ENCODE measurements at regions not wholly inside any gene's neighbourhood (a gene's known extent, or its start where the extent isn't known, plus 50 kb on each side); places are given as distances from the start of the nearest gene placed in this dataset.

DNA sequence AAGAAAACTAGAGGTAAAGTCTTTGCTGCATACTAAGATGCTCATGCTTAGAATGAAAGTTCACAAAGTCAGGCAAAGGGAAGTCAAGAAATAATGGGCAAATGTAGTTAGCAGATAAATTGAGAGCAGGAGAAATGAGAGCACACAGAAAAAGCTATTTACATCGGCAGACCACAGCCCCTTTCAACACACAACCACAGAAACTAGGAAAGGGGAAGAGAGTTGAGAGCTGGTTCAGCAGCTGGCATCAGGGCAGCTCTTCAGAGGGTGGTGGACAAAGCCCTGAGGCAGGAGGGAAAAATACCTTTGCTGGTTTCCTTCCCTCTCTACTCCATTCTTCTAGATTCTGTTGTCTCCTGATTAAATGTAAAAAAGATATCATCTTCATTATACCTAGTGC lies 95.4 kb upstream of the ANO4 start:
- POLR2A ChIA-PET = no interaction called here
- peaks cover 0 to 4% (median 0%) of the 10 kb centered on the region in 5 experiments for H3K27me3 ChIP-seq (replicated peaks in 2 of 5; ENCODE audit: control insufficient read depth in 4 of 5, insufficient read depth in 5 of 5, low read length in 4 of 5)

DNA sequence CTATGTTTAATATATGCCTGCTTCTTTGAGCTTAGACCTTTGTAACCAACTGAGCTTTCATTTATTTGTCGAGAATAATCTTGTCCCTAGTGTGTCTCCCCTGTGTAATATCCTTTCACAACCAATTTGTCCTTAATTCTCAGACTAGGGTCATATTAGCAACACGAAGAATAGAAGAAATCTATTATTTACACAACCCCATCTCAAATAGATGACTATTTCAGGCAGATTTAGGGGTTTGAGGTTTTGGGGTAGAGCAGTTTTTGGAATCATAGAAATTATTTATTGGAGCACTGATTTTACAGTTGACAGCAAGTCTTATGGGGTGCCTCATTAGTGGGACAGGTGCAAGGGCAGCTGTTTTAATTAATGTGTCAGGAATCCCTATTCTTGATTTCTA lies 91.2 kb upstream of the ANO4 start:
- POLR2A ChIA-PET = no interaction called here
- H3K27me3 ChIP-seq (replicated peaks in 2 of 5; ENCODE audit: control insufficient read depth in 4 of 5, insufficient read depth in 5 of 5, low read length in 4 of 5) = peaks cover 0 to 6% (median 0%) of the 10 kb centered on the region in 5 experiments
- H3K9me3 ChIP-seq (ENCODE audit: control extremely low read depth in 1 of 5, control insufficient read depth in 4 of 5, insufficient read depth in 2 of 5, low read depth in 1 of 5, low read length in 4 of 5) = no peaks in the 10 kb centered on the region
- no peak overlapping the region for H3K27ac ChIP-seq (ENCODE audit: insufficient read depth in 1 of 2, low read depth in 1 of 2, low read length in 2 of 2, poor library complexity in 1 of 2, severe bottlenecking in 2 of 2)
- WGBS (ENCODE audit: insufficient coverage) = no CpG with 5 or more reads among the region's 2 CpGs
- no peak for DNase-seq
- H3K4me3 ChIP-seq (ENCODE audit: control insufficient read depth in 1 of 7, extremely low read depth in 1 of 7, insufficient read depth in 4 of 7, low read depth in 2 of 7, low read length in 6 of 7) = no peak overlapping the region
- CTCF ChIA-PET = no interaction called here
- H3K36me3 ChIP-seq (ENCODE audit: control insufficient read depth in 4 of 4, insufficient read depth in 4 of 4, low read length in 3 of 4) = no peaks in the 10 kb centered on the region
- H3K4me1 ChIP-seq (ENCODE audit: control extremely low read depth in 1 of 4, control insufficient read depth in 4 of 4, insufficient read depth in 4 of 4, low read length in 3 of 4) = no peaks in the 10 kb centered on the region

More for the DNA sequence above, 95.4 kb upstream of the ANO4 start:
- H3K9me3 ChIP-seq (ENCODE audit: control extremely low read depth in 1 of 5, control insufficient read depth in 4 of 5, insufficient read depth in 2 of 5, low read depth in 1 of 5, low read length in 4 of 5) = no peaks in the 10 kb centered on the region
- WGBS (ENCODE audit: insufficient coverage) = no CpG with 5 or more reads among the region's 1 CpG
- CTCF ChIA-PET = interaction anchor here (1.2 kb wide), 1 partner anchor 54 kb away, joined by 4 read pairs; no protein-coding TSS in a partner anchor
- peak in 2 of 3 donors; percentile 53 to 59 for DNase-seq
- H3K27ac ChIP-seq (ENCODE audit: insufficient read depth in 1 of 2, low read depth in 1 of 2, low read length in 2 of 2, poor library complexity in 1 of 2, severe bottlenecking in 2 of 2) = no peak overlapping the region
- no peaks in the 10 kb centered on the region for H3K36me3 ChIP-seq (ENCODE audit: control insufficient read depth in 4 of 4, insufficient read depth in 4 of 4, low read length in 3 of 4)
- no peaks in the 10 kb centered on the region for H3K4me1 ChIP-seq (ENCODE audit: control extremely low read depth in 1 of 4, control insufficient read depth in 4 of 4, insufficient read depth in 4 of 4, low read length in 3 of 4)
- no peak overlapping the region for H3K4me3 ChIP-seq (ENCODE audit: control insufficient read depth in 1 of 7, extremely low read depth in 1 of 7, insufficient read depth in 4 of 7, low read depth in 2 of 7, low read length in 6 of 7)

DNA sequence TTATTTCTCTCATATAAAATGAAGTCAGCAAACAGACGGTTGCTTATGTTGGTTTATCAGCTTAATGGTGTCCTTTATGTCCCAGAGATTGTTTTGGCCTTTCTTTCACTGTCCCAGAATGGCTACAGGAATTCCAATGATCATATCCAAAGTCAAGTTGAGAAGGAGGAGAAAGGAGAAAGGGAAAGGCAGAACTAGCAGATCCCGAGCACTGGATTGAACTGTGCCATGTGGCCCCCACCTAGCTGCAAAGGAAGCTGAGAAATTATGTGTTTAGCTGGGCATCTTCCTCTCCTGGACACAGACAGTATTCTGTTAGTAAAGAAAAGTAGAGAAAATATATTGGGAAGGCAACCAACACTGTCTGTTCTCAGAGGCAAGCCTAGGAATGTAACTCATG lies 90.7 kb upstream of the ANO4 start:
- Histone ChIP-seq H3K9me3 (ENCODE audit: control extremely low read depth in 1 of 5, control insufficient read depth in 4 of 5, insufficient read depth in 2 of 5, low read depth in 1 of 5, low read length in 4 of 5) (no peaks in the 10 kb centered on the region), H3K4me3 (ENCODE audit: control insufficient read depth in 1 of 7, extremely low read depth in 1 of 7, insufficient read depth in 4 of 7, low read depth in 2 of 7, low read length in 6 of 7) (no peak overlapping the region), H3K36me3 (ENCODE audit: control insufficient read depth in 4 of 4, insufficient read depth in 4 of 4, low read length in 3 of 4) (no peaks in the 10 kb centered on the region), H3K27me3 (replicated peaks in 2 of 5; ENCODE audit: control insufficient read depth in 4 of 5, insufficient read depth in 5 of 5, low read length in 4 of 5) (peaks cover 0 to 6% (median 0%) of the 10 kb centered on the region in 5 experiments), H3K27ac (ENCODE audit: insufficient read depth in 1 of 2, low read depth in 1 of 2, low read length in 2 of 2, poor library complexity in 1 of 2, severe bottlenecking in 2 of 2) (no peak overlapping the region), H3K4me1 (ENCODE audit: control extremely low read depth in 1 of 4, control insufficient read depth in 4 of 4, insufficient read depth in 4 of 4, low read length in 3 of 4) (no peaks in the 10 kb centered on the region)
- 100% methylated on average over 2 of the region's 2 CpGs for WGBS (ENCODE audit: insufficient coverage)
- POLR2A ChIA-PET = no interaction called here
- no peak for DNase-seq
- CTCF ChIA-PET = no interaction called here

DNA sequence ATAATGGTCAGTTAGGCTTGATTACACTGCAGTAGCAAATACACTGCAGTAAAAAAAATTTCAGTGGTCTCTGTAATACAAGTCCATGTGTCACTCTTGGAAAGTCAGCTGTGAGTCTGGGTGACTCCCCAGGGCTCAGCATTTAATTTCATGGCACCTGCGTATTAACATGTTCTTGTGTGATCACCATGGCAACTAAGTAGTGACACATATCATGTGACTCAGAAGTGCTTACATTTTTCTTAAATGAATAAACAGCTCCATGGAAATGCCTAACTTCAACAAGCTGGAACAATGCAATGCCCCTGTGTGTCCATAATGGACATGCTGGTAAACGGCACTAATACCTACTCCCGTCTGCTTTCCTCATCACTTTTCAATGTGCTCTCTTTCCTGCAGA lies 88.5 kb upstream of the ANO4 start:
- Histone ChIP-seq H3K9me3 (ENCODE audit: control extremely low read depth in 1 of 5, control insufficient read depth in 4 of 5, insufficient read depth in 2 of 5, low read depth in 1 of 5, low read length in 4 of 5) (no peaks in the 10 kb centered on the region), H3K4me3 (ENCODE audit: control insufficient read depth in 1 of 7, extremely low read depth in 1 of 7, insufficient read depth in 4 of 7, low read depth in 2 of 7, low read length in 6 of 7) (no peak overlapping the region), H3K27me3 (replicated peaks in 2 of 5; ENCODE audit: control insufficient read depth in 4 of 5, insufficient read depth in 5 of 5, low read length in 4 of 5) (peaks cover 0 to 6% (median 0%) of the 10 kb centered on the region in 5 experiments), H3K36me3 (ENCODE audit: control insufficient read depth in 4 of 4, insufficient read depth in 4 of 4, low read length in 3 of 4) (no peaks in the 10 kb centered on the region), H3K27ac (ENCODE audit: insufficient read depth in 1 of 2, low read depth in 1 of 2, low read length in 2 of 2, poor library complexity in 1 of 2, severe bottlenecking in 2 of 2) (no peak overlapping the region), H3K4me1 (ENCODE audit: control extremely low read depth in 1 of 4, control insufficient read depth in 4 of 4, insufficient read depth in 4 of 4, low read length in 3 of 4) (no peaks in the 10 kb centered on the region)
- ChIA-PET POLR2A (no interaction called here), CTCF (no interaction called here)
- WGBS (ENCODE audit: insufficient coverage) = 88% methylated on average over 3 of the region's 3 CpGs
- DNase-seq = no peak

DNA sequence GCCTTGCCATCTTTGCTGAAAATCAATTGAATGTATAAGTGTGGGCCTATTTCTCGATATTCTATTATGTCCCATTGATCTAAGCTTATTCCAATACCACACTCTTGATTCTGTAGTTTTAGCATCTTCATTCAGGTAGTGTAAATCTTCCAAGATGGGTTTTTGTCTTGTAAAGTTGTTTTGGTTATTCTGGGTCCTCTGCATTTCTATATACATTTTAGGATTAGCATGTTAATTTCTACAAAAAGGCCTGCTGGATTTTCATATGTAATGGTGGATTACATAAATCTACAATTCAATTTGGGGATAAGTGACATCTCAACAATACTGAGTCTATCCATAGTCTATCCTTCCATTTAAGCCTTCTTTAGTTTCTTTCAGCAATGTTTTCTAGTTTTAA lies 86.0 kb upstream of the ANO4 start:
- H3K27me3 ChIP-seq (replicated peaks in 2 of 5; ENCODE audit: control insufficient read depth in 4 of 5, insufficient read depth in 5 of 5, low read length in 4 of 5) = peaks cover 2 to 6% (median 3%) of the 10 kb centered on the region in 5 experiments
- H3K9me3 ChIP-seq (ENCODE audit: control extremely low read depth in 1 of 5, control insufficient read depth in 4 of 5, insufficient read depth in 2 of 5, low read depth in 1 of 5, low read length in 4 of 5) = no peaks in the 10 kb centered on the region
- no peaks in the 10 kb centered on the region for H3K4me1 ChIP-seq (ENCODE audit: control extremely low read depth in 1 of 4, control insufficient read depth in 4 of 4, insufficient read depth in 4 of 4, low read length in 3 of 4)
- WGBS (ENCODE audit: insufficient coverage) = no CpG with 5 or more reads among the region's 1 CpG
- no peak for DNase-seq
- ChIA-PET CTCF (interaction anchor here (0.6 to 1.3 kb wide), 2 partner anchors 12 to 359 kb away, joined by 3 read pairs; no protein-coding TSS in a partner anchor), POLR2A (no interaction called here)
- no peak overlapping the region for H3K4me3 ChIP-seq (ENCODE audit: control insufficient read depth in 1 of 7, extremely low read depth in 1 of 7, insufficient read depth in 4 of 7, low read depth in 2 of 7, low read length in 6 of 7)
- H3K36me3 ChIP-seq (ENCODE audit: control insufficient read depth in 4 of 4, insufficient read depth in 4 of 4, low read length in 3 of 4) = no peaks in the 10 kb centered on the region
- H3K27ac ChIP-seq (ENCODE audit: insufficient read depth in 1 of 2, low read depth in 1 of 2, low read length in 2 of 2, poor library complexity in 1 of 2, severe bottlenecking in 2 of 2) = no peak overlapping the region

DNA sequence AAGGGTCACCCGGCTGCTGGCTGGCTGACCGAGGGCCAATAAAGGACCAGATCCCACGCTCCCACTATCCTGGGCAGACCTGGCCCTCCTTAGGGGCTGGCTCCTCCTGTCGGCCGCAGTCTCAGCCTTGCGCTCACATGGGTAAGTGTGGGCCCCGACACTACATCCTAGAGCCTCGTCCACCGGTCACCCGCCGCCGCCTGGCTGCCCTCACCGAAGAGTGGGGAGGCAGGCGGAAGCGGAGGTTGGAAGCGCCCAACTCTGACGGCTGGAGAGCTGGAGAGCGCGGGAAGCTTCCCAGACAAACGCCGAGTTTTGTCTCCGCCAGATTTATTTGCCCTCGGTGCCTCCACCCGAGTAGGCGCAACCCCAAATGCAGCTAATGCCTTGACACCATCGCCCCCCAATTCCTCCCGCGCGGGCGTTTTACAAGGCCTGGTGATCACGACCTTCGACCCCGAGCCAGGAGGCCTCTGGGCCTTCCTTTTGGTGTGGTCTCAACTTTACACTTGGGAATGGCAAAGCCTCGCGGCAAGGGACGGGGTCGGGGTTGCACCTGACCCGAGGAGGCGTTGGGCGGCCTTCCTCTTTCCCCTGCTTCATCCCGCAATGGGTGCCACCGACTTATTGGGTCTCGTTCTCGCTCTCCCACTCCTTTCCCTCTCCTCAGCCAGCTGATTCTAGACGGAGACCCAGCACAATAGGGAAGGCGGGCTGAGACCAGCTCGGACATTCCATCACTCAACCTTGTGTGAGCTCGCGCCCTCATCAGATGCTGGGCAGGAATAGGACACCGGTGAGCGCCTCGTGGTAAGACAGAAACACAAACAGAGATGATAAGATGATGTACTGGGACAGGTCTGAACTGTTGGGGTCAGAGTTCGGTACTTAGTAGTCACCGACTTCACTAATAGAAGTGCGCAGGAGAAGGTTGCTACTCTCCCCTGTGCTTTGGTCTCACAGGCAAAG lies 78.3 kb upstream of the ANO4 start:
- ChIA-PET CTCF (no interaction called here), POLR2A (no interaction called here)
- peak in 2 of 3 donors; percentile 3 to 11 for DNase-seq
- Histone ChIP-seq H3K27me3 (replicated peaks in 2 of 5; ENCODE audit: control insufficient read depth in 4 of 5, insufficient read depth in 5 of 5, low read length in 4 of 5) (peaks cover 16 to 75% (median 40%) of the 10 kb centered on the region in 5 experiments), H3K4me3 (ENCODE audit: control insufficient read depth in 1 of 7, extremely low read depth in 1 of 7, insufficient read depth in 4 of 7, low read depth in 2 of 7, low read length in 6 of 7) (peak overlapping the region in 4 of 7 experiments; percentile 15 to 57 (median 38)), H3K36me3 (ENCODE audit: control insufficient read depth in 4 of 4, insufficient read depth in 4 of 4, low read length in 3 of 4) (no peaks in the 10 kb centered on the region), H3K4me1 (ENCODE audit: control extremely low read depth in 1 of 4, control insufficient read depth in 4 of 4, insufficient read depth in 4 of 4, low read length in 3 of 4) (peaks cover 0 to 15% (median 7%) of the 10 kb centered on the region in 4 experiments), H3K9me3 (ENCODE audit: control extremely low read depth in 1 of 5, control insufficient read depth in 4 of 5, insufficient read depth in 2 of 5, low read depth in 1 of 5, low read length in 4 of 5) (peaks cover 0 to 9% (median 0%) of the 10 kb centered on the region in 5 experiments), H3K27ac (ENCODE audit: insufficient read depth in 1 of 2, low read depth in 1 of 2, low read length in 2 of 2, poor library complexity in 1 of 2, severe bottlenecking in 2 of 2) (no peak overlapping the region)
- WGBS (ENCODE audit: insufficient coverage) = 36% methylated on average over 50 of the region's 55 CpGs

Measured in common myeloid progenitor, CD34-positive (primary cell).